Karpas-422 (cell line): ENCODE measurements at regions not wholly inside any gene's neighbourhood (a gene's known extent, or its start where the extent isn't known, plus 50 kb on each side); places are given as distances from the start of the nearest gene placed in this dataset.

ENCODE experiments used
- DNase-seq: peaks from one replicate; pipeline ENCODE4 v3.0.0-alpha.2; 2015
- H2AFZ ChIP-seq: fragments of 200-600 bp; sonication (generic); 2 replicates; pipeline ENCODE4 v1.6.1; 2014; ENCODE audit warnings: antibody characterized with exemption, low read length, mixed read lengths
- H3K27ac ChIP-seq: fragments of 200-600 bp; sonication (generic); 2 replicates; pipeline ENCODE4 v1.5.1; 2014; ENCODE audit warnings: mild to moderate bottlenecking, low read length, moderate library complexity
- H3K27me3 ChIP-seq: fragments of 200-600 bp; sonication (generic); 2 replicates; pipeline ENCODE4 v1.6.1; 2014; ENCODE audit warnings: low read length, mixed read lengths
- H3K36me3 ChIP-seq: fragments of 200-600 bp; sonication (generic); 2 replicates; pipeline ENCODE4 v1.6.1; 2014; ENCODE audit warnings: low read length, mixed read lengths; ENCODE audit not compliant: insufficient read depth
- H3K4me1 ChIP-seq: fragments of 200-600 bp; sonication (generic); 2 replicates; pipeline ENCODE4 v1.6.1; 2014; ENCODE audit warnings: mild to moderate bottlenecking, low read length, mixed read lengths
- H3K4me2 ChIP-seq: fragments of 200-600 bp; sonication (generic); 2 replicates; pipeline ENCODE4 v1.6.1; 2014; ENCODE audit warnings: low read length, low read depth, mild to moderate bottlenecking; ENCODE audit not compliant: poor library complexity, severe bottlenecking
- H3K4me3 ChIP-seq: fragments of 200-600 bp; sonication (generic); 2 replicates; pipeline ENCODE4 v1.5.1; 2014; ENCODE audit warnings: mild to moderate bottlenecking, antibody characterized with exemption, low read length, mixed read lengths
- H3K79me2 ChIP-seq: fragments of 200-600 bp; sonication (generic); 2 replicates; pipeline ENCODE4 v1.6.1; 2014; ENCODE audit warnings: mild to moderate bottlenecking, low read length, mixed read lengths
- H3K9ac ChIP-seq: fragments of 200-600 bp; sonication (generic); 2 replicates; pipeline ENCODE4 v1.6.0; 2014; ENCODE audit warnings: low read length
- H3K9me2 ChIP-seq: fragments of 200-600 bp; sonication (generic), shearing (Covaris generic); replicated peaks from 2 replicates; pipeline ENCODE4 v1.6.0; 2014; ENCODE audit warnings: mild to moderate bottlenecking, low read length, moderate library complexity; ENCODE audit not compliant: insufficient read depth
- H3K9me3 ChIP-seq: fragments of 300-700, 200-600 bp; sonication (generic); 2 replicates; pipeline ENCODE4 v1.6.1; 2014; ENCODE audit warnings: low read length, mixed read lengths
- H4K20me1 ChIP-seq: fragments of 200-600 bp; sonication (generic); 2 replicates; pipeline ENCODE4 v1.6.1; 2014; ENCODE audit warnings: mild to moderate bottlenecking, antibody characterized with exemption, low read length, low read depth; ENCODE audit not compliant: insufficient read depth

GRCh38 chr4:174084542-174084941, 198.9 kb downstream of the FBXO8 start:
- no peaks in the 10 kb centered on the region for H3K9me3 ChIP-seq
- H3K4me3 ChIP-seq: no peak overlapping the region
- no peak overlapping the region for H3K27ac ChIP-seq
- no peak overlapping the region for H2AFZ ChIP-seq
- DNase-seq: no peak
- no peaks in the 10 kb centered on the region for H3K4me1 ChIP-seq
- no peaks in the 10 kb centered on the region for H3K36me3 ChIP-seq
- H3K9ac ChIP-seq: no peak overlapping the region
- no peaks in the 10 kb centered on the region for H3K79me2 ChIP-seq
- no peaks in the 10 kb centered on the region for H3K9me2 ChIP-seq
- H4K20me1 ChIP-seq: no peaks in the 10 kb centered on the region
- no peaks in the 10 kb centered on the region for H3K27me3 ChIP-seq
- no peak overlapping the region for H3K4me2 ChIP-seq

GRCh38 chr4:174080361-174080760, 203.1 kb downstream of the FBXO8 start:
- Histone ChIP-seq H3K27me3 (no peaks in the 10 kb centered on the region), H3K36me3 (no peaks in the 10 kb centered on the region), H3K4me1 (no peaks in the 10 kb centered on the region), H3K9me2 (no peaks in the 10 kb centered on the region), H3K4me2 (no peak overlapping the region), H3K9me3 (no peaks in the 10 kb centered on the region), H3K27ac (no peak overlapping the region), H4K20me1 (no peaks in the 10 kb centered on the region), H3K79me2 (no peaks in the 10 kb centered on the region), H3K4me3 (no peak overlapping the region), H2AFZ (no peak overlapping the region), H3K9ac (no peak overlapping the region)
- DNase-seq: no peak

- Histone ChIP-seq H3K79me2 (no peaks in the 10 kb centered on the region), H3K36me3 (no peaks in the 10 kb centered on the region), H3K9me3 (no peaks in the 10 kb centered on the region), H3K27me3 (no peaks in the 10 kb centered on the region), H3K4me1 (no peaks in the 10 kb centered on the region), H3K4me3 (no peak overlapping the region), H3K4me2 (no peak overlapping the region), H3K27ac (no peak overlapping the region), H3K9ac (no peak overlapping the region), H4K20me1 (no peaks in the 10 kb centered on the region), H3K9me2 (no peaks in the 10 kb centered on the region), H2AFZ (no peak overlapping the region)
- no peak for DNase-seq
Measured at GRCh38 chr4:174071595-174071994, 211.9 kb downstream of the FBXO8 start.

- Histone ChIP-seq H3K4me3 (no peak overlapping the region), H4K20me1 (no peaks in the 10 kb centered on the region), H3K9me3 (no peaks in the 10 kb centered on the region)
Measured at GRCh38 chr4:174069848-174070330, 213.6 kb downstream of the FBXO8 start.

GRCh38 chr4:174066611-174067205, 216.8 kb downstream of the FBXO8 start:
- no peak overlapping the region for H3K4me2 ChIP-seq
- no peaks in the 10 kb centered on the region for H3K79me2 ChIP-seq
- H3K27me3 ChIP-seq: no peaks in the 10 kb centered on the region
- H2AFZ ChIP-seq: no peak overlapping the region
- DNase-seq: no peak
- no peaks in the 10 kb centered on the region for H3K9me3 ChIP-seq
- H3K9me2 ChIP-seq: no peaks in the 10 kb centered on the region
- H3K27ac ChIP-seq: no peak overlapping the region
- no peaks in the 10 kb centered on the region for H3K4me1 ChIP-seq
- H4K20me1 ChIP-seq: no peaks in the 10 kb centered on the region
- H3K4me3 ChIP-seq: no peak overlapping the region
- H3K36me3 ChIP-seq: no peaks in the 10 kb centered on the region
- H3K9ac ChIP-seq: no peak overlapping the region

More at GRCh38 chr4:174069848-174070330, 213.6 kb downstream of the FBXO8 start:
- H3K27me3 ChIP-seq: no peaks in the 10 kb centered on the region
- no peaks in the 10 kb centered on the region for H3K79me2 ChIP-seq
- no peak overlapping the region for H3K9ac ChIP-seq
- no peaks in the 10 kb centered on the region for H3K4me1 ChIP-seq
- DNase-seq: no peak
- H3K36me3 ChIP-seq: no peaks in the 10 kb centered on the region
- no peaks in the 10 kb centered on the region for H3K9me2 ChIP-seq
- H2AFZ ChIP-seq: no peak overlapping the region
- H3K4me2 ChIP-seq: no peak overlapping the region
- H3K27ac ChIP-seq: no peak overlapping the region

- H3K4me3 ChIP-seq: no peak overlapping the region
- no peaks in the 10 kb centered on the region for H3K9me3 ChIP-seq
- no peak for DNase-seq
- no peak overlapping the region for H3K27ac ChIP-seq
- H3K4me1 ChIP-seq: no peaks in the 10 kb centered on the region
- H3K4me2 ChIP-seq: no peak overlapping the region
- H3K9ac ChIP-seq: no peak overlapping the region
- no peak overlapping the region for H2AFZ ChIP-seq
- H3K79me2 ChIP-seq: no peaks in the 10 kb centered on the region
- no peaks in the 10 kb centered on the region for H3K9me2 ChIP-seq
- H4K20me1 ChIP-seq: no peaks in the 10 kb centered on the region
- no peaks in the 10 kb centered on the region for H3K36me3 ChIP-seq
- no peaks in the 10 kb centered on the region for H3K27me3 ChIP-seq
Measured at GRCh38 chr4:174062831-174063230, 220.6 kb downstream of the FBXO8 start.

- Histone ChIP-seq H3K9ac (no peak overlapping the region), H3K36me3 (no peaks in the 10 kb centered on the region), H3K4me2 (no peak overlapping the region), H3K27ac (no peak overlapping the region), H2AFZ (no peak overlapping the region), H3K27me3 (no peaks in the 10 kb centered on the region), H3K9me3 (no peaks in the 10 kb centered on the region), H3K4me3 (no peak overlapping the region), H3K79me2 (no peaks in the 10 kb centered on the region), H4K20me1 (no peaks in the 10 kb centered on the region), H3K9me2 (no peaks in the 10 kb centered on the region), H3K4me1 (no peaks in the 10 kb centered on the region)
- no peak for DNase-seq
Measured at GRCh38 chr4:174061026-174061425, 222.4 kb downstream of the FBXO8 start.

GRCh38 chr4:174058846-174059245, 224.6 kb downstream of the FBXO8 start:
- H3K27ac ChIP-seq: no peak overlapping the region
- no peak overlapping the region for H3K4me2 ChIP-seq
- H3K9me3 ChIP-seq: no peaks in the 10 kb centered on the region
- H3K79me2 ChIP-seq: no peaks in the 10 kb centered on the region
- no peaks in the 10 kb centered on the region for H3K4me1 ChIP-seq
- no peak overlapping the region for H2AFZ ChIP-seq
- no peak for DNase-seq
- no peaks in the 10 kb centered on the region for H3K27me3 ChIP-seq
- H3K36me3 ChIP-seq: no peaks in the 10 kb centered on the region
- no peak overlapping the region for H3K4me3 ChIP-seq
- no peaks in the 10 kb centered on the region for H3K9me2 ChIP-seq
- H4K20me1 ChIP-seq: no peaks in the 10 kb centered on the region
- H3K9ac ChIP-seq: no peak overlapping the region
